T-helper 2 cell treated with Interferon-gamma antibody and Interleukin-4, amounts not matched to agents 100 ng/mL and 5 ng/mL, for 36 hours (primary cell): ENCODE measurements at regions not wholly inside any gene's neighbourhood (a gene's known extent, or its start where the extent isn't known, plus 50 kb on each side); places are given as distances from the start of the nearest gene placed in this dataset.

Experiments used
- intact Hi-C: fragments of 100-400 bp; cut with micrococcal nuclease; formaldehyde crosslinking; loops from one replicate; pipeline ENCODE4 v1.15.1; 2023

- intact Hi-C loops: no loop called here
Observed at GRCh38 chr1:221900678-221901077, 158.8 kb upstream of the DUSP10 start.

- intact Hi-C loops: no loop called here
Observed at GRCh38 chr1:221897321-221897721, 155.4 kb upstream of the DUSP10 start.

- intact Hi-C loops: no loop called here
Observed at GRCh38 chr1:221892301-221892830, 150.5 kb upstream of the DUSP10 start.

- intact Hi-C loops: no loop called here
Observed at GRCh38 chr1:221891708-221892107, 149.8 kb upstream of the DUSP10 start.

GRCh38 chr1:221888801-221889200 lies 146.9 kb upstream of the DUSP10 start:
- intact Hi-C loops: no loop called here

- intact Hi-C loops: no loop called here
Observed at GRCh38 chr1:221888218-221888617, 146.3 kb upstream of the DUSP10 start.

GRCh38 chr1:221887758-221888157 lies 145.9 kb upstream of the DUSP10 start:
- intact Hi-C loops: no loop called here

GRCh38 chr1:221887415-221887746 lies 145.5 kb upstream of the DUSP10 start:
- intact Hi-C loops: no loop called here

GRCh38 chr1:221886743-221887414 lies 145.0 kb upstream of the DUSP10 start:
- intact Hi-C loops: no loop called here

GRCh38 chr1:221886311-221886710 lies 144.4 kb upstream of the DUSP10 start:
- intact Hi-C loops: no loop called here

GRCh38 chr1:221884821-221885220 lies 142.9 kb upstream of the DUSP10 start:
- intact Hi-C loops: no loop called here

GRCh38 chr1:221881805-221882581 lies 140.1 kb upstream of the DUSP10 start:
- intact Hi-C loops: no loop called here

- intact Hi-C loops: no loop called here
Observed at GRCh38 chr1:221880182-221880581, 138.3 kb upstream of the DUSP10 start.

GRCh38 chr1:221878134-221878533 lies 136.2 kb upstream of the DUSP10 start:
- intact Hi-C loops: no loop called here

- intact Hi-C loops: no loop called here
Observed at GRCh38 chr1:221877311-221877710, 135.4 kb upstream of the DUSP10 start.

- intact Hi-C loops: no loop called here
Observed at GRCh38 chr1:221875004-221875330, 133.1 kb upstream of the DUSP10 start.

GRCh38 chr1:221874285-221875003 lies 132.6 kb upstream of the DUSP10 start:
- intact Hi-C loops: no loop called here

- intact Hi-C loops: no loop called here
Observed at GRCh38 chr1:221873673-221874072, 131.8 kb upstream of the DUSP10 start.

- intact Hi-C loops: no loop called here
Observed at GRCh38 chr1:221871056-221871455, 129.2 kb upstream of the DUSP10 start.

- intact Hi-C loops: no loop called here
Observed at GRCh38 chr1:221869779-221870178, 127.9 kb upstream of the DUSP10 start.

GRCh38 chr1:221868593-221869303 lies 126.9 kb upstream of the DUSP10 start:
- intact Hi-C loops: no loop called here

- intact Hi-C loops: no loop called here
Observed at GRCh38 chr1:221867003-221867402, 125.1 kb upstream of the DUSP10 start.
